ENCODE measurements at regions not wholly inside any gene's neighbourhood (a gene's known extent, or its start where the extent isn't known, plus 50 kb on each side); places are given as distances from the start of the nearest gene placed in this dataset.

- WGBS, 2 donors: 79 to 84% methylated on average over 8 to 15 of the region's 15 CpGs
- intact Hi-C loops (cut with DNase I; ENCODE audit: low total_unique reads): no loop called here
- TF ChIP-seq POLR2A (IDR thresholded peaks at IDR 0.05): no peak
- TF ChIP-seq, protein P1, sequence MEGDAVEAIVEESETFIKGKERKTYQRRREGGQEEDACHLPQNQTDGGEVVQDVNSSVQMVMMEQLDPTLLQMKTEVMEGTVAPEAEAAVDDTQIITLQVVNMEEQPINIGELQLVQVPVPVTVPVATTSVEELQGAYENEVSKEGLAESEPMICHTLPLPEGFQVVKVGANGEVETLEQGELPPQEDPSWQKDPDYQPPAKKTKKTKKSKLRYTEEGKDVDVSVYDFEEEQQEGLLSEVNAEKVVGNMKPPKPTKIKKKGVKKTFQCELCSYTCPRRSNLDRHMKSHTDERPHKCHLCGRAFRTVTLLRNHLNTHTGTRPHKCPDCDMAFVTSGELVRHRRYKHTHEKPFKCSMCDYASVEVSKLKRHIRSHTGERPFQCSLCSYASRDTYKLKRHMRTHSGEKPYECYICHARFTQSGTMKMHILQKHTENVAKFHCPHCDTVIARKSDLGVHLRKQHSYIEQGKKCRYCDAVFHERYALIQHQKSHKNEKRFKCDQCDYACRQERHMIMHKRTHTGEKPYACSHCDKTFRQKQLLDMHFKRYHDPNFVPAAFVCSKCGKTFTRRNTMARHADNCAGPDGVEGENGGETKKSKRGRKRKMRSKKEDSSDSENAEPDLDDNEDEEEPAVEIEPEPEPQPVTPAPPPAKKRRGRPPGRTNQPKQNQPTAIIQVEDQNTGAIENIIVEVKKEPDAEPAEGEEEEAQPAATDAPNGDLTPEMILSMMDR (IDR thresholded peaks at IDR 0.05): no peak
- Histone ChIP-seq H3K4me1 (peaks cover 7% of the 10 kb centered on the region), H3K27me3 (no peaks in the 10 kb centered on the region), H3K9me3 (no peaks in the 10 kb centered on the region), H3K36me3 (ENCODE audit: low read depth, missing control alignments) (no peaks in the 10 kb centered on the region), H3K4me3 (no peak overlapping the region), H3K27ac (no peak overlapping the region)
- no peak for DNase-seq
Observed at GRCh38 chr6:167470836-167471547, 146.1 kb downstream of the TTLL2 start.

GRCh38 chr6:167471548-167471930 is 146.7 kb downstream of the TTLL2 start:
- H3K36me3 ChIP-seq (ENCODE audit: low read depth, missing control alignments): no peaks in the 10 kb centered on the region
- H3K4me1 ChIP-seq: peaks cover 7% of the 10 kb centered on the region
- TF ChIP-seq POLR2A (IDR thresholded peaks at IDR 0.05): no peak
- TF ChIP-seq, protein P1 (IDR thresholded peaks at IDR 0.05): no peak
- no peak overlapping the region for H3K27ac ChIP-seq
- no peaks in the 10 kb centered on the region for H3K9me3 ChIP-seq
- H3K4me3 ChIP-seq: no peak overlapping the region
- no peak for DNase-seq
- WGBS, 2 donors: 86 to 88% methylated on average over 10 of the region's 10 CpGs
- intact Hi-C loops (cut with DNase I; ENCODE audit: low total_unique reads): no loop called here
- no peaks in the 10 kb centered on the region for H3K27me3 ChIP-seq

- intact Hi-C loops (cut with DNase I; ENCODE audit: low total_unique reads): no loop called here
- Histone ChIP-seq H3K4me3 (no peak overlapping the region), H3K36me3 (ENCODE audit: low read depth, missing control alignments) (no peaks in the 10 kb centered on the region), H3K9me3 (no peaks in the 10 kb centered on the region), H3K27me3 (no peaks in the 10 kb centered on the region), H3K27ac (no peak overlapping the region), H3K4me1 (peaks cover 7% of the 10 kb centered on the region)
- DNase-seq: no peak
- 96 to 100% methylated on average over 3 to 4 of the region's 4 CpGs for WGBS, 2 donors
- TF ChIP-seq, protein P1 (IDR thresholded peaks at IDR 0.05): no peak
- TF ChIP-seq POLR2A (IDR thresholded peaks at IDR 0.05): no peak
Observed at GRCh38 chr6:167472148-167472547, 147.3 kb downstream of the TTLL2 start.

DNA sequence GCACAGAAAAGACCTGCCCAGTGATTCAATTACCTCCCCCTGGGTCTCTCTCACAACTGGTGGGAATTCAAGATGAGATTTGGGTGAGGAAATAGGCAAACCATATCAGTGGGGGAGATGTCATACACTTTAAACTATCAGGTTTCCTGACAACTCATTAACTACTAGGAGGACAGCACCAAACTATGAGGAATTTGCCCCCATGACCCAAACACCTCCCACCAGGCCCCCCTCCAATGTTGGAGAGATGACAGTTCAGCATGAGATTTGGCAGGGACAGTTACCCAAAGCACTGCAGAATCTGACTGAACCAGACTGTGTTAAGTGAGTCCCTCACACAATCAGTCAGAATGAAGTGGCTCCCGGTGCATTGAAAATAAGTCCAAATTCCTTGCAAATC is 148.0 kb downstream of the TTLL2 start:
- 56 to 100% methylated on average over 1 of the region's 1 CpG for WGBS, 2 donors
- Histone ChIP-seq H3K36me3 (ENCODE audit: low read depth, missing control alignments) (no peaks in the 10 kb centered on the region), H3K4me3 (no peak overlapping the region), H3K9me3 (no peaks in the 10 kb centered on the region), H3K27ac (no peak overlapping the region), H3K4me1 (peaks cover 7% of the 10 kb centered on the region), H3K27me3 (no peaks in the 10 kb centered on the region)
- DNase-seq: no peak
- TF ChIP-seq, protein P1 (IDR thresholded peaks at IDR 0.05): no peak
- no peak for TF ChIP-seq POLR2A (IDR thresholded peaks at IDR 0.05)
- intact Hi-C loops (cut with DNase I; ENCODE audit: low total_unique reads): no loop called here

GRCh38 chr6:167474171-167474570 is 149.3 kb downstream of the TTLL2 start:
- intact Hi-C loops (cut with DNase I; ENCODE audit: low total_unique reads): no loop called here
- no peak for TF ChIP-seq POLR2A (IDR thresholded peaks at IDR 0.05)
- TF ChIP-seq, protein P1 (IDR thresholded peaks at IDR 0.05): no peak
- 89 to 90% methylated on average over 8 of the region's 8 CpGs for WGBS, 2 donors

More at GRCh38 chr6:167474171-167474570, 149.3 kb downstream of the TTLL2 start:
- Histone ChIP-seq H3K4me1 (peaks cover 7% of the 10 kb centered on the region), H3K4me3 (no peak overlapping the region), H3K9me3 (no peaks in the 10 kb centered on the region), H3K36me3 (ENCODE audit: low read depth, missing control alignments) (no peaks in the 10 kb centered on the region), H3K27ac (no peak overlapping the region), H3K27me3 (no peaks in the 10 kb centered on the region)
- no peak for DNase-seq
